HG02678 (cell line): ENCODE measurements at regions not wholly inside any gene's neighbourhood (a gene's known extent, or its start where the extent isn't known, plus 50 kb on each side); places are given as distances from the start of the nearest gene placed in this dataset.

Experiments
- ATAC-seq: cut with Tn5 transposase; IDR thresholded peaks from one replicate; pipeline ENCODE4 v1.9.1; 2021; ENCODE audit warnings: mild to moderate bottlenecking, moderate library complexity; ENCODE audit not compliant: unreplicated experiment

GRCh38 chr18:46264255-46264654 is 160.1 kb downstream of the HAUS1 start:
- no peak for ATAC-seq

- ATAC-seq, result no peak
Measured at GRCh38 chr18:46265196-46266156, 161.3 kb downstream of the HAUS1 start.

GRCh38 chr18:46266473-46266872 is 162.3 kb downstream of the HAUS1 start:
- no peak for ATAC-seq

GRCh38 chr18:46268671-46269070 is 164.5 kb downstream of the HAUS1 start:
- no peak for ATAC-seq

GRCh38 chr18:46269275-46269674 is 165.1 kb downstream of the HAUS1 start:
- ATAC-seq, result no peak

GRCh38 chr18:46271488-46271887 is 167.3 kb downstream of the HAUS1 start:
- ATAC-seq, result no peak

GRCh38 chr18:46273861-46274260 is 169.7 kb downstream of the HAUS1 start:
- ATAC-seq, result no peak

GRCh38 chr18:46274266-46274665 is 170.1 kb downstream of the HAUS1 start:
- ATAC-seq, result no peak

- ATAC-seq, result no peak
Measured at GRCh38 chr18:46275370-46275769, 171.2 kb downstream of the HAUS1 start.

- ATAC-seq, result no peak
Measured at GRCh38 chr18:46276748-46277147, 172.6 kb downstream of the HAUS1 start.

GRCh38 chr18:46278481-46279465 is 174.6 kb downstream of the HAUS1 start:
- ATAC-seq, result no peak

- no peak for ATAC-seq
Measured at GRCh38 chr18:46279673-46280072, 175.5 kb downstream of the HAUS1 start.

- ATAC-seq, result peak; percentile 84
Measured at GRCh38 chr18:46281185-46282176, 177.3 kb downstream of the HAUS1 start.

- ATAC-seq, result no peak
Measured at GRCh38 chr18:46282177-46282570, 178.0 kb downstream of the HAUS1 start.

- ATAC-seq, result no peak
Measured at GRCh38 chr18:46282646-46283045, 178.5 kb downstream of the HAUS1 start.

- ATAC-seq, result no peak
Measured at GRCh38 chr18:46283268-46283667, 179.1 kb downstream of the HAUS1 start.

GRCh38 chr18:46283895-46284295 is 179.7 kb downstream of the HAUS1 start:
- ATAC-seq, result no peak

GRCh38 chr18:46289463-46289862 is 185.3 kb downstream of the HAUS1 start:
- no peak for ATAC-seq

- no peak for ATAC-seq
Measured at GRCh38 chr18:46289931-46290330, 185.7 kb downstream of the HAUS1 start.

- ATAC-seq, result no peak
Measured at GRCh38 chr18:46290440-46291020, 186.3 kb downstream of the HAUS1 start.
